H1 (cell line): ENCODE measurements at regions not wholly inside any gene's neighbourhood (a gene's known extent, or its start where the extent isn't known, plus 50 kb on each side); places are given as distances from the start of the nearest gene placed in this dataset.

ENCODE experiments used
- CTCF ChIA-PET: fragments of 300-600 bp; sonication (Branson Sonifier 250); formaldehyde crosslinking; loops from one replicate; lab custom pipeline; 2021; ENCODE audit not compliant: partially characterized antibody; lab: Charles Lee
- POLR2A ChIA-PET: fragments of 300-600 bp; sonication (Branson Sonifier 250); formaldehyde crosslinking; loops from one replicate; lab custom pipeline; 2021; ENCODE audit warnings: inconsistent platforms; ENCODE audit not compliant: partially characterized antibody; lab: Charles Lee
- DNase-seq, 2 experiments: peaks; one replicate each; pipeline versions ENCODE4 v3.0.0 to v3.0.0-alpha.2; 2010 to 2022; ENCODE audit warnings: low spot score in 2 of 2, low read depth in 1 of 2, mixed read lengths in 1 of 2
- FAIRE-seq: peaks from 2 replicates; lab custom pipeline; 2011; peaks lifted over from hg19 to GRCh38; lab: Jason Lieb, UNC
- H2AFZ ChIP-seq: 2 replicates; pipeline ENCODE4 v1.8.1; 2012; ENCODE audit warnings: low read length, inconsistent platforms
- H2AK5ac ChIP-seq: 2 replicates; pipeline ENCODE4 v1.6.1; 2013; ENCODE audit warnings: low read depth, low read length
- H2BK120ac ChIP-seq: replicated peaks from 2 replicates; pipeline ENCODE3; 2013; ENCODE audit warnings: low read depth, low read length, inconsistent platforms
- H2BK12ac ChIP-seq: 2 replicates; pipeline ENCODE4 v1.6.1; 2013; ENCODE audit warnings: low read depth, low read length
- H2BK15ac ChIP-seq: 2 replicates; pipeline ENCODE4 v1.6.1; 2013; ENCODE audit warnings: low read length
- H2BK20ac ChIP-seq: 2 replicates; pipeline ENCODE4 v1.6.1; 2013; ENCODE audit warnings: low read length
- H2BK5ac ChIP-seq: 2 replicates; pipeline ENCODE4 v1.6.1; 2013; ENCODE audit warnings: low read depth, low read length
- H3K14ac ChIP-seq: 2 replicates; pipeline ENCODE4 v1.6.1; 2013; ENCODE audit warnings: inconsistent platforms; ENCODE audit not compliant: insufficient read length
- H3K18ac ChIP-seq: 2 replicates; pipeline ENCODE4 v1.6.1; 2013; ENCODE audit warnings: low read length; ENCODE audit errors: extremely low read depth
- H3K23ac ChIP-seq: 2 replicates; pipeline ENCODE4 v1.6.1; 2013; ENCODE audit warnings: inconsistent platforms; ENCODE audit not compliant: insufficient read length
- H3K23me2 ChIP-seq: 2 replicates; pipeline ENCODE4 v1.6.1; 2013; ENCODE audit warnings: low read depth, low read length
- H3K27ac ChIP-seq: 2 replicates; pipeline ENCODE4 v1.6.1; 2011; ENCODE audit warnings: low read depth, low read length, inconsistent platforms
- H3K27me3 ChIP-seq, 4 experiments: replicated peaks in 1 of 4; 1 replicate in 1 of 4; 2 replicates in 3 of 4; pipeline versions ENCODE4 v1.6.1 to v1.8.1; 2011 to 2013; ENCODE audit warnings: low read length in 3 of 4, mild to moderate bottlenecking in 3 of 4, inconsistent platforms in 2 of 4, mixed read lengths in 2 of 4, moderate library complexity in 1 of 4; ENCODE audit not compliant: control insufficient read depth in 3 of 4, insufficient read depth in 3 of 4; ENCODE audit errors: extremely low read depth in 1 of 4
- H3K36me3 ChIP-seq, 4 experiments: 2 replicates each; pipeline versions ENCODE4 v1.6.1 to v1.8.1; 2011 to 2013; ENCODE audit warnings: mild to moderate bottlenecking in 4 of 4, low read length in 3 of 4, moderate library complexity in 2 of 4, control low read depth in 1 of 4, inconsistent platforms in 1 of 4; ENCODE audit not compliant: insufficient read depth in 4 of 4, control insufficient read depth in 2 of 4
- H3K4ac ChIP-seq: replicated peaks from 2 replicates; pipeline ENCODE3; 2013; ENCODE audit warnings: low read length, low read depth, mixed read lengths, inconsistent platforms; ENCODE audit not compliant: insufficient read length
- H3K4me1 ChIP-seq, 4 experiments: replicated peaks in 1 of 4; 1 replicate in 1 of 4; 2 replicates in 3 of 4; pipeline versions ENCODE4 v1.6.1 to v1.8.1; 2011 to 2013; ENCODE audit warnings: low read length in 3 of 4, inconsistent platforms in 2 of 4, mixed read lengths in 1 of 4; ENCODE audit not compliant: insufficient read depth in 4 of 4, control insufficient read depth in 3 of 4
- H3K4me2 ChIP-seq, 2 experiments: 2 replicates each; pipeline versions ENCODE4 v1.6.1 to v1.8.1; 2011 to 2013; ENCODE audit warnings: low read depth in 2 of 2, low read length in 2 of 2, control low read depth in 1 of 2, inconsistent platforms in 1 of 2, mild to moderate bottlenecking in 1 of 2; ENCODE audit not compliant: insufficient read depth in 1 of 2
- H3K4me3 ChIP-seq, 4 experiments: fragments of 200-600, 300-600 bp in 1 of 4; sonication (generic), shearing (Covaris generic), sonication (Bioruptor Twin) in 1 of 4; 2 replicates each; pipeline versions ENCODE4 v1.5.1 to v1.8.1; 2011 to 2016; ENCODE audit warnings: low read length in 4 of 4, low read depth in 3 of 4, control low read depth in 2 of 4, inconsistent platforms in 2 of 4, mild to moderate bottlenecking in 2 of 4, mixed read lengths in 1 of 4, moderate library complexity in 1 of 4; ENCODE audit not compliant: insufficient read depth in 2 of 4; ENCODE audit errors: extremely low read depth in 1 of 4
- H3K56ac ChIP-seq: replicated peaks from 2 replicates; pipeline ENCODE3; 2013; ENCODE audit warnings: low read depth, mild to moderate bottlenecking, mixed read lengths, low read length, inconsistent platforms; ENCODE audit not compliant: insufficient read length
- H3K79me1 ChIP-seq: 2 replicates; pipeline ENCODE4 v1.6.1; 2013; ENCODE audit warnings: low read depth, low read length, control low read depth
- H3K79me2 ChIP-seq, 2 experiments: 2 replicates each; pipeline versions ENCODE4 v1.6.1 to v1.8.1; 2012 to 2013; ENCODE audit warnings: low read length in 2 of 2, mild to moderate bottlenecking in 2 of 2, inconsistent platforms in 1 of 2; ENCODE audit not compliant: insufficient read depth in 2 of 2, control insufficient read depth in 1 of 2
- H3K9ac ChIP-seq, 4 experiments: replicated peaks in 1 of 4; 1 replicate in 1 of 4; 2 replicates in 3 of 4; pipeline versions ENCODE4 v1.6.1 to v1.8.1; 2011 to 2013; ENCODE audit warnings: low read depth in 3 of 4, low read length in 3 of 4, control low read depth in 2 of 4, mild to moderate bottlenecking in 2 of 4, moderate library complexity in 2 of 4, inconsistent platforms in 1 of 4; ENCODE audit errors: extremely low read depth in 1 of 4
- H3K9me3 ChIP-seq, 2 experiments: 2 replicates each; pipeline versions ENCODE4 v1.6.1 to v1.8.1; 2012 to 2013; ENCODE audit warnings: mild to moderate bottlenecking in 2 of 2, moderate library complexity in 2 of 2, control low read depth in 1 of 2, inconsistent platforms in 1 of 2, low read depth in 1 of 2, low read length in 1 of 2, mixed read lengths in 1 of 2; ENCODE audit not compliant: insufficient read depth in 2 of 2
- H4K20me1 ChIP-seq, 2 experiments: replicated peaks in 1 of 2; 2 replicates each; pipeline versions ENCODE3 to v1.8.1; 2011 to 2013; ENCODE audit warnings: inconsistent platforms in 2 of 2, low read length in 2 of 2, mild to moderate bottlenecking in 1 of 2; ENCODE audit not compliant: insufficient read depth in 2 of 2, control insufficient read depth in 1 of 2
- H4K5ac ChIP-seq: 2 replicates; pipeline ENCODE4 v1.6.1; 2013; ENCODE audit warnings: low read length, low read depth, mixed read lengths, inconsistent platforms; ENCODE audit not compliant: insufficient read length
- H4K8ac ChIP-seq: 2 replicates; pipeline ENCODE4 v1.8.0; 2013; ENCODE audit warnings: mild to moderate bottlenecking, moderate library complexity, low read length, inconsistent platforms; ENCODE audit not compliant: insufficient read depth; ENCODE audit errors: extremely low read depth
- H4K91ac ChIP-seq: replicated peaks from 2 replicates; pipeline ENCODE3; 2013; ENCODE audit warnings: low read length, mixed read lengths, inconsistent platforms; ENCODE audit not compliant: insufficient read length
- ASH2L ChIP-seq: fragments of 200-600, 300-600 bp; sonication (generic); IDR thresholded peaks from one replicate; pipeline ENCODE4 v1.7.1; 2017; ENCODE audit warnings: low read length
- EP300 ChIP-seq, 2 experiments: IDR thresholded peaks; 1 replicate in 1 of 2; 2 replicates in 1 of 2; pipeline ENCODE4 v1.6.1; 2011 to 2012; ENCODE audit warnings: low read depth in 2 of 2, low read length in 2 of 2, mild to moderate bottlenecking in 2 of 2, borderline replicate concordance in 1 of 2, inconsistent platforms in 1 of 2, moderate library complexity in 1 of 2
- GTF2F1 ChIP-seq: IDR thresholded peaks from 2 replicates; pipeline ENCODE4 v1.6.1; 2012; ENCODE audit warnings: low read depth, low read length, improper control_type of control experiment, borderline replicate concordance
- HDAC6 ChIP-seq: IDR thresholded peaks from one replicate; pipeline ENCODE4 v1.7.1; 2012; ENCODE audit warnings: low read depth, mild to moderate bottlenecking, inconsistent platforms, low read length, moderate library complexity
- JUND ChIP-seq: IDR thresholded peaks from 2 replicates; pipeline ENCODE4 v1.6.1; 2011; ENCODE audit warnings: mild to moderate bottlenecking, improper control_type of control experiment, low read length
- KDM5A ChIP-seq: fragments of 200-600 bp; IDR thresholded peaks from 2 replicates; pipeline ENCODE4 v1.7.1; 2012; ENCODE audit warnings: mild to moderate bottlenecking, low read length, inconsistent platforms, mixed read lengths
- POLR2A ChIP-seq, 2 experiments: IDR thresholded peaks; 1 replicate in 1 of 2; 2 replicates in 1 of 2; pipeline ENCODE4 v1.6.1; 2011; ENCODE audit warnings: low read depth in 2 of 2, low read length in 2 of 2, mild to moderate bottlenecking in 2 of 2; ENCODE audit errors: control extremely low read depth in 1 of 2
- POLR2AphosphoS5 ChIP-seq: IDR thresholded peaks from 2 replicates; pipeline ENCODE4 v1.6.1; 2011; ENCODE audit warnings: low read depth, low read length
- RBBP5 ChIP-seq: IDR thresholded peaks from 2 replicates; pipeline ENCODE4 v1.7.1; 2012; ENCODE audit warnings: low read depth, mild to moderate bottlenecking, inconsistent platforms, low read length, moderate library complexity, borderline replicate concordance
- SIX5 ChIP-seq: IDR thresholded peaks from 2 replicates; pipeline ENCODE4 v1.6.1; 2011; ENCODE audit warnings: mild to moderate bottlenecking, low read depth, low read length
- SP2 ChIP-seq: IDR thresholded peaks from 2 replicates; pipeline ENCODE4 v1.6.1; 2012; ENCODE audit warnings: mild to moderate bottlenecking, low read length, inconsistent platforms
- ZNF274 ChIP-seq: IDR thresholded peaks from 2 replicates; pipeline ENCODE4 v1.7.0; 2012; ENCODE audit warnings: low read length, borderline replicate concordance; ENCODE audit errors: extremely low read depth
- WGBS, 2 experiments: shearing (Covaris generic) in 1 of 2; methylation state at CpG; one replicate each; pipeline versions ENCODE4 v1.1.6 to v1.1.7; 2013 to 2015; ENCODE audit warnings: low lambda C conversion rate in 2 of 2, mixed read lengths in 2 of 2, inconsistent platforms in 1 of 2, low coverage in 1 of 2, missing lambda C conversion rate in 1 of 2; ENCODE audit not compliant: insufficient replicate concordance in 2 of 2, insufficient coverage in 1 of 2, insufficient read length in 1 of 2; ENCODE audit errors: extremely low coverage in 1 of 2, missing lambda C conversion rate in 1 of 2; 5-methylcytosine and 5-hydroxymethylcytosine counted together
- TF ChIP-seq, protein P1 (sequence below): IDR thresholded peaks from 2 replicates; pipeline ENCODE4 v1.6.1; 2012; ENCODE audit warnings: inconsistent platforms
- TF ChIP-seq, protein P2 (sequence below): IDR thresholded peaks from 2 replicates; pipeline ENCODE4 v1.6.1; 2011; ENCODE audit warnings: low read length, improper control_type of control experiment

DNA sequence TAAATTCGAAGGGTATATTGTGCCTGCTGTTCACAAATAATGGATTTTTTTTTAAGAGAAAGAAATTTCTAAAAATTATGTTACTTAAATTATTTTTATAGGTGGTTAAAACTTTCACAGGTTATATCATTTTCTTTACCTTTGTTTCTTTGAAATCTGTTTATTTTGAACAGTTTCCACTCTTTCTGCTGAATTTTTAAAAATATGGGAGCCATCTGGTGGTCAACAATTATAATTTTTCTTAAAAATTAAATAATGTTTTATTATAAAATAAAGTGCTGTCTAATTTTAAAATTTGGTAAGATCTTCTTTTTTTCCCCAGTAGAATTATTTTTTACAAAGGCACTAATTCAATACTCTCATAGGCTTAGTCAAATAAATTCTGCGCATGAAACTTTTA is 263.9 kb downstream of the ETV1 start:
- no peak overlapping the region for H3K4me3 ChIP-seq
- no peak for TF ChIP-seq RBBP5
- no peak for TF ChIP-seq SIX5
- no peak for TF ChIP-seq KDM5A
- no peak for TF ChIP-seq SP2
- no peak for TF ChIP-seq POLR2A (IDR thresholded peaks at IDR 0.05; ENCODE audit: control extremely low read depth in 1 of 2, low read depth in 2 of 2, low read length in 2 of 2)
- TF ChIP-seq EP300 (IDR thresholded peaks at IDR 0.05; ENCODE audit: borderline replicate concordance in 1 of 2, low read depth in 2 of 2, low read length in 2 of 2), result no peak
- TF ChIP-seq HDAC6, result no peak
- TF ChIP-seq, protein P1, sequence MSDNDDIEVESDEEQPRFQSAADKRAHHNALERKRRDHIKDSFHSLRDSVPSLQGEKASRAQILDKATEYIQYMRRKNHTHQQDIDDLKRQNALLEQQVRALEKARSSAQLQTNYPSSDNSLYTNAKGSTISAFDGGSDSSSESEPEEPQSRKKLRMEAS, result no peak
- TF ChIP-seq, protein P2, sequence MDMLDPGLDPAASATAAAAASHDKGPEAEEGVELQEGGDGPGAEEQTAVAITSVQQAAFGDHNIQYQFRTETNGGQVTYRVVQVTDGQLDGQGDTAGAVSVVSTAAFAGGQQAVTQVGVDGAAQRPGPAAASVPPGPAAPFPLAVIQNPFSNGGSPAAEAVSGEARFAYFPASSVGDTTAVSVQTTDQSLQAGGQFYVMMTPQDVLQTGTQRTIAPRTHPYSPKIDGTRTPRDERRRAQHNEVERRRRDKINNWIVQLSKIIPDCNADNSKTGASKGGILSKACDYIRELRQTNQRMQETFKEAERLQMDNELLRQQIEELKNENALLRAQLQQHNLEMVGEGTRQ, result no peak
- TF ChIP-seq JUND, result no peak
- no peak for TF ChIP-seq POLR2AphosphoS5
- no peak for TF ChIP-seq ASH2L
- TF ChIP-seq ZNF274, result no peak
- TF ChIP-seq GTF2F1, result no peak

More for the DNA sequence above, 263.9 kb downstream of the ETV1 start:
- FAIRE-seq, result no peak
- no peak overlapping the region for H3K4me2 ChIP-seq
- H3K4ac ChIP-seq, result no peak overlapping the region
- no peak overlapping the region for H2BK120ac ChIP-seq
- H2AFZ ChIP-seq, result no peak overlapping the region
- WGBS, 2 experiments, result 100% methylated on average over 2 of the region's 2 CpGs; no CpG with 5 or more reads in 1 of the 2 experiments
- no peak overlapping the region for H2BK12ac ChIP-seq
- H3K79me2 ChIP-seq, result no peaks in the 10 kb centered on the region
- no peak overlapping the region for H2BK15ac ChIP-seq
- H3K9me3 ChIP-seq, result peaks cover 0 to 5% of the 10 kb centered on the region in 2 experiments; a peak in 2 of 4 replicates
- no peaks in the 10 kb centered on the region for H3K23me2 ChIP-seq
- H2BK5ac ChIP-seq, result no peak overlapping the region
- H3K36me3 ChIP-seq, result no peaks in the 10 kb centered on the region
- H3K56ac ChIP-seq, result no peak overlapping the region
- POLR2A ChIA-PET, result no interaction called here
- H4K20me1 ChIP-seq, result no peaks in the 10 kb centered on the region
- H3K27ac ChIP-seq, result no peak overlapping the region
- H3K79me1 ChIP-seq, result no peaks in the 10 kb centered on the region
- no peak overlapping the region for H3K9ac ChIP-seq
- H4K5ac ChIP-seq, result no peak overlapping the region
- no peak overlapping the region for H3K18ac ChIP-seq
- H3K4me1 ChIP-seq, result no peaks in the 10 kb centered on the region
- no peaks in the 10 kb centered on the region for H3K27me3 ChIP-seq
- no peak overlapping the region for H3K23ac ChIP-seq
- CTCF ChIA-PET, result interaction anchor here (1.1 to 2.9 kb wide), 3 partner anchors 17 to 19 kb away, joined by 3 to 8 read pairs (median 6); no protein-coding TSS in a partner anchor
- no peak overlapping the region for H2AK5ac ChIP-seq
- no peak overlapping the region for H2BK20ac ChIP-seq
- no peak for DNase-seq
- no peak overlapping the region for H4K91ac ChIP-seq
- H4K8ac ChIP-seq, result no peak overlapping the region
- no peak overlapping the region for H3K14ac ChIP-seq
